ENCODE measurements at regions not wholly inside any gene's neighbourhood (a gene's known extent, or its start where the extent isn't known, plus 50 kb on each side); places are given as distances from the start of the nearest gene placed in this dataset.
A peak's percentile ranks its signal among the peaks of the same experiment; 100 is the strongest.

DNA sequence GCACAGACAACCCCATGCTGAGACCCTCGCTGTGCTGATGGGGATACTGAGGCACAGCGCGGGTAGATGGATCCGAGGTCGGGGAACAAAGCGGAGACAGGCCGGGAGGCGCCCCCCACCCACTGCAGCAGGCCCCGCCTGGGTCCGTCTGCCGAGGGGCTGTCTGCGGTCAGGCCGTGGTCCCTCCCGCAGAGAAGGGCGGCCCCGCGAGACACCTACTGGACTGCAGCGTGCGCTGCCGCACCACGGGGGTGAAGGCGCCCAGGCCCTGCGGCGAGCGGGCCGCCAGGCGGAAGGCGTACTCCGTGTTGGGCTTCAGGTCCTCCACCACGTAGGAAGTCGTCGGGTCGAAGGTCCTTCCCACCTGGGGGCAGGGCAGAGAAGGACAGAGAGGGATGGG lies 101.9 kb downstream of the PTPRS start:
- H3K9me3 Mint-ChIP-seq = no peaks in the 10 kb centered on the region
- DNase-seq (ENCODE audit: low spot score) = no peak
- H3K36me3 Mint-ChIP-seq (ENCODE audit: low read depth) = no peaks in the 10 kb centered on the region
- H3K4me3 Mint-ChIP-seq (ENCODE audit: low read depth) = no peak overlapping the region
- H3K27ac Mint-ChIP-seq = no peak overlapping the region
- H3K27me3 Mint-ChIP-seq (ENCODE audit: low read depth) = no peaks in the 10 kb centered on the region
- intact Hi-C loops (cut with micrococcal nuclease) = no loop called here
- no peaks in the 10 kb centered on the region for H3K4me1 Mint-ChIP-seq (ENCODE audit: low read depth)

DNA sequence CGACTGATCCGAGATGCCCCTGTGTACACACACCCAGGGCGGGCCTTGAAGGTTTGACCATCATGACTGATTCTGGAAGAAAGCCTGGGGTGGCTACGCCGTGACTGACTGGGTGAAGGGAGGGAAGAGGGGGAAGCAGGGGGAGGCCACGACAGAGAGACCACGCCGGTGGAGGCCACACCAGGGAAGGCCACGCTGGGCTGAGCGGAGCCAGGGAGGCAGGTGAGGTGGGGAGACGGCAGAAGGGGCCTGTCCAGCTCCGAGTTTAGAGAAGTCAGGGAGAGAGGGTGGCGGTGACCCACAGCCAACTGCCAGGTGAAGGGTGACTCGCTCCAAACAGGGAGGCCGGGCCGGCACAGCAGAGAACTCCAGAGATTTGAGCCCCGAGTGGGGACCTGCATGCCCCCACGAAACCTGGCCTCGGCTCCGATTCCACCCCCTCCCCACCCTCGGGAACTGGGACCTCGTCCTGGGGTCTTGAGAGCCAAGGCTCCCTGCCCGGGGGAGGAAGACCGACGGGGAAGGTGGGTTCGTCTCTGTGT lies 102.6 kb downstream of the PTPRS start:
- H3K27me3 Mint-ChIP-seq (ENCODE audit: low read depth) = no peaks in the 10 kb centered on the region
- DNase-seq (ENCODE audit: low spot score) = no peak
- H3K4me3 Mint-ChIP-seq (ENCODE audit: low read depth) = no peak overlapping the region
- no peaks in the 10 kb centered on the region for H3K4me1 Mint-ChIP-seq (ENCODE audit: low read depth)
- no peaks in the 10 kb centered on the region for H3K9me3 Mint-ChIP-seq
- intact Hi-C loops (cut with micrococcal nuclease) = no loop called here
- no peaks in the 10 kb centered on the region for H3K36me3 Mint-ChIP-seq (ENCODE audit: low read depth)
- no peak overlapping the region for H3K27ac Mint-ChIP-seq

DNA sequence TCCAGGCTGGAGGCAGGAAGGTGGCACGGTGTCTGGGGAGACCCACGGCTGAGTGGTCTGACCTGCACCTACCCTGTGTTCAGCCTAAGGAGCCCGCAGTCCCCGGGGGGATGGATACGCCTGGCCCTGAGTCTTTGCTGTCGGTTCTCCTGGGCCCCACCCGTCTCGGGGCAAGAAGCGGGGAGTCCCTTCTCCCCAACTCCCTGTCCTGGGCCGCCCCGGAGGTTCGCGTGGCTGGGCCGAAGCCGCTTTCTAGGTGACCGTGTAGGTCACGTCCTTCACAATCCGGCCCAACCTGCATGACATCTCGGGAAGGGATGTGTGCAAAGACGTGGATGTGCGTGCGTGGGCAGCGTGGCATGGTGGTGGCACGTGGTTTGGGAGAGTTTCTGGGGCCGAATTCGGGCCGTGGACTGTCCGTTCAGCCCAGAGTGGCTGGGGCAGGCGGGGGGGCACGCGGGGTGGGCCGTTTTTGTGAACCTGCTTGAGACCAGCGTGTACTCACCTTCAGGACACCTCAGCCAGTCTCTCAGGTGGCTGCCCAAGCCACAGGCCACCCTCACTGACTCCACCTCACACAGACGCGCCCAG lies 103.3 kb downstream of the PTPRS start:
- no peak for DNase-seq (ENCODE audit: low spot score)
- Mint-ChIP-seq H3K4me1 (ENCODE audit: low read depth) (no peaks in the 10 kb centered on the region), H3K36me3 (ENCODE audit: low read depth) (no peaks in the 10 kb centered on the region), H3K27me3 (ENCODE audit: low read depth) (no peaks in the 10 kb centered on the region), H3K27ac (no peak overlapping the region), H3K4me3 (ENCODE audit: low read depth) (no peak overlapping the region), H3K9me3 (no peaks in the 10 kb centered on the region)
- intact Hi-C loops (cut with micrococcal nuclease) = no loop called here

DNA sequence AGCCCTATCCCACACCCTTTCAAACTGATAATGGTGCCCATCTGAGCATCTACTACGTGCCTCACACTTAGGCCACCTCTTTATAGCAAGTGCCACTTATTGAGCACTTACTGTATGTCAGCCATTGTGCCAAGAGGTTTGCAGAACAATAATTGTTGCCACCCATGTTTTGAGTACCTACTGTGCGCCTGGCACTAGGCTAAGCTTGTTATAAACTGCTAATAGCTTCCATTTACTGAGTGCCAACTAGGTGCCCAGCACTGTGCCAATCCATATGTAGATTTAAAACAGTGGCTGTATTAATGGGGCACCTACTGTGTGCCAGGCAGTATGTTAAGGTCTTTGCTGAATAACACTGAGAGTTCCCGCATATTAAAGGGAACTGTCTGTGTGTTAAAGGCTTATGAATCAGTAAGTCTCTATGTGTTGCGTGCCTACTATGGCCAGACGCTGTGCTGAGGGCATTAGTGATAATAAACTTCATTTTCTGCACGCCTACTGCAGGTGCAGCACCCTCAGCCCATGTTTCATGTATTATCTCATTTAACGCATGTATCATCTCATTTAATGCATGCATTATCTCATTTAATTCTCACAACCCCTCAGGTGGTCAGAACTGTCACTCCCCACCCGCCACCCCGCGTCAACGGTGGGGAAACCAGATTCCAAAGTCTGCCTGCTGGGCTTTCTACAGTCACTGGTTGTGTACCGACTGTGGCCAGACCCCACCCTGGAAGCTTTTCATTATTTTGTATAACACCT lies 105.0 kb downstream of the PTPRS start:
- Mint-ChIP-seq H3K27me3 (ENCODE audit: low read depth) (peaks cover 1% of the 10 kb centered on the region), H3K27ac (no peak overlapping the region), H3K9me3 (no peaks in the 10 kb centered on the region), H3K4me3 (ENCODE audit: low read depth) (no peak overlapping the region), H3K36me3 (ENCODE audit: low read depth) (no peaks in the 10 kb centered on the region), H3K4me1 (ENCODE audit: low read depth) (no peaks in the 10 kb centered on the region)
- intact Hi-C loops (cut with micrococcal nuclease) = no loop called here
- no peak for DNase-seq (ENCODE audit: low spot score)

DNA sequence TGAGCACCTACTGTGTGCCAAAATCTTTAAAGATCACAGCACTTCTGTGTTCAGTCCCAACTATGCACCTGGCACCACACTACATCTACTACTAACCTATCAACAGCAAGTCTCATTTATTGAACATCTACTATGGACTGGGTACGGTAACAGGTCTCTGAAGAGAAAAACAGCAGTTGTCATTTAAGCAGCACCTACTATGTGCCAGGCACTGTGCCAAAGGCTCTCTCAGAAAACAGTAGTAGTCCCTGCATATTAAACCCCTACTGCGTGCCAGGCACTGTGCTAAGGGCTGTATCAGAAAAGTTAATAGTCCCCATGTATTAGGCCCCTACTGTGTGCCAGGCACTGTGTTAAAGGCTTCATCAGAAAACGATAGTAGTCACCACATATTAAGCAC lies 106.2 kb downstream of the PTPRS start:
- H3K4me1 Mint-ChIP-seq (ENCODE audit: low read depth) = no peaks in the 10 kb centered on the region
- no peaks in the 10 kb centered on the region for H3K36me3 Mint-ChIP-seq (ENCODE audit: low read depth)
- DNase-seq (ENCODE audit: low spot score) = no peak
- intact Hi-C loops (cut with micrococcal nuclease) = no loop called here
- no peaks in the 10 kb centered on the region for H3K9me3 Mint-ChIP-seq
- H3K27ac Mint-ChIP-seq = no peak overlapping the region
- no peak overlapping the region for H3K4me3 Mint-ChIP-seq (ENCODE audit: low read depth)
- peaks cover 5% of the 10 kb centered on the region for H3K27me3 Mint-ChIP-seq (ENCODE audit: low read depth)

DNA sequence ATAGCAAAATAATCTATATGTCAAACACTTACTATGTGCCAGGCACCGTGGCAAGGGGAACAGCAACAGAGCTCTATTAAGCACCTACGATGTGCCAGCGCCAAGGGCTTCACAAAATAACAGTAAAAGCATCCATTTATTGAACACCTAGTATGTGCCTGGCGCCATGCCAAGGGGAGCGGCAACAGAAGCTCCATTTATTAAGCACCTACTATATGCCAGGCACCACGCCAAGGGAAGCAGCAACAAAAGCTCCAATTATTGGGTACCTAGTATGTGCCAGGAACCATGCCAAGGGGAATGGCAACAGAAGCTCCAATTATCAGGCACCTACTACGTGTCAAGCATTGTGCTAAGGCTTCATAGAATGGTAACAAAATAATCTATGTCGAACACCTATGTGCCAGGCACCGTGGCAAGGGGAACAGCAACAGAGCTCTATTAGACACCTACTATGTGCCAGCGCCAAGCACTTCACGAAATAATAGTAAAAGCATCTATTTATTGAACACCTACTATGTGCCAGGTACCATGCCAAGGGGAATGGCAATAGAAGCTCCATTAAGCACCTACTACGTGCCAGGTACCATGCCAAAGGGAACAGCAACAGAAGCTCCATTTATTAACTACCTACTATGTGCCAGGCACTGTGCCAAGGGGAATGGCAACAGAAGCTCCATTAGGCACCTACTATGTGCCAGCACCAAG lies 107.7 kb downstream of the PTPRS start:
- DNase-seq (ENCODE audit: low spot score) = no peak
- intact Hi-C loops (cut with micrococcal nuclease) = no loop called here
- no peak overlapping the region for H3K4me3 Mint-ChIP-seq (ENCODE audit: low read depth)
- no peak overlapping the region for H3K27ac Mint-ChIP-seq
- no peaks in the 10 kb centered on the region for H3K9me3 Mint-ChIP-seq
- peaks cover 14% of the 10 kb centered on the region for H3K27me3 Mint-ChIP-seq (ENCODE audit: low read depth)
- H3K4me1 Mint-ChIP-seq (ENCODE audit: low read depth) = peaks cover 3% of the 10 kb centered on the region
- no peaks in the 10 kb centered on the region for H3K36me3 Mint-ChIP-seq (ENCODE audit: low read depth)

DNA sequence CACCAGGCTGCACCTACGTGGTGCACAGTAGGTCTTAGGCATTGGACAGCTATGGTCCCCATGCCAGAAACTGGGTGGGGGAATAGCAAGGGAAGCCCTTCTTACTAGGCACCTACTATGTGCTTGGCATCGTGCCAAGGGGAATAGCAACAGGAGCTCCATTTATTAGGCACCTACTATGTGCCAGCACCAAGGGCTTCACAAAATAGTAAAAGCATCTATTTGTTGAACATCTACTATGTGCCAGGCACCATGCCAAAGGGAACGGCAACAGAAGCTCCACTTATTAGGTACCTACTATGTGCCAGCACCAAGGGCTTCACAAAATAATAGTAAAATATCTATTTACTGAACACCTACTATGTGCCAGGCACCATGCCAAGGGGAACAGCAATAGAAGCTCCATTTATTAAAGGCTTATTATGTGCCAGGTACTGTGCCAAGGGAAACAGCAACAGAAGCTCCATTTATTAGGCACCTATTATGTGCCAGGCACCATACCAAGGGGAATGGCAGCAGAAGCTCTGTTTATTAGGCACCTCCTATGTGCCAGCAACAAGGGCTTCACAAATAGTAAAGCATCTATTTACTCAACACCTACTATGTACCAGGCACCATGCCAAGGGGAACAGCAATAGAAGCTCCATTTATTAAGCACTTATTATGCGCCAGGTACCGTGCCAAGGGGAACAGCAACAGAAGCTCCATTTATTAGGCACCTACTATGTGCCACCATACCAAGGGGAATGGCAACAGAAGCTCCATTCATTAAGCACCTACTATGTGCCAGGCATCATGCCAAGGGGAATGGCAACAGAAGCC lies 108.5 kb downstream of the PTPRS start:
- intact Hi-C loops (cut with micrococcal nuclease) = no loop called here

DNA sequence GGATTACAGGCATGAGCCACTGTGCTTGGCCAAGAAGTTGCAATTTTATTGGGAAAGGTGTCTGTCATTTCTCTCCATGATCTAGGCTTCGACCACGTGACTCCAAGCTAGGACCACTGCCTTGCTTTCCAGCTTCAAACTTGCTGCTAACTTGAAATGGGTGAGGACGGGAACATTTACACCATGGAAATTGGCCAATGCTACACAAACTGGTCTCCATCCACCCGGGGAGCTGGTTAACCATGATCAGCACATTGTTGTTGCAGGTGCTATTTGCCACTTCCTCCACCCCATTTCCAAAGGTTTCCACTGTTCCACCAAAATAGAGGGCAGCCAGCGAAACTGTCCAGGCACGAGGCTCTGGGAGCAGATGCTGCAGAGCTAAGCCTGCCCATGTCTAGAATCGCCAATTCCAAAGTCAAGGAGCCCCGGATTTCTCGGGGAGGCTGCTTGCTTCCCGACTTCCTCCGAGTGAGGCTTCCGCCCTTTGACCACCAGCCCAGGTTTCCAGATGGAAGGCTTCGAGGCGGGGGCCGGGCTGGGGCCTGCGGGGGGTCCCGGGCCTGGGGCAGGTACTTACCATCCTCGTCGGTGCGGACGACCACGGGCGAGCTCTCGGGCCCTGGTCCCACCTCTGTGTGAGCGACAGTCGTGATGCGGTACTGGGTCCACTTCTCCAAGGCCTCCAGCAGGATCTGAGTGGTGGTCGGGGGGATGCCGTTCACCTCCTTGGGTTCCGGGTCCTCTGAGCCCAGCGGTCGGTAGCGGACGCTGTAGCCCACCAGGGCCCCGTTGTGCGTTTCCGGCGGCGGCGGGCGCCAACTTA lies 109.7 kb downstream of the PTPRS start:
- H3K4me3 Mint-ChIP-seq (ENCODE audit: low read depth) = no peak overlapping the region
- H3K36me3 Mint-ChIP-seq (ENCODE audit: low read depth) = no peaks in the 10 kb centered on the region
- no peaks in the 10 kb centered on the region for H3K9me3 Mint-ChIP-seq
- H3K27me3 Mint-ChIP-seq (ENCODE audit: low read depth) = peaks cover 14% of the 10 kb centered on the region
- DNase-seq (ENCODE audit: low spot score) = no peak
- H3K27ac Mint-ChIP-seq = no peak overlapping the region
- intact Hi-C loops (cut with micrococcal nuclease) = no loop called here
- peaks cover 3% of the 10 kb centered on the region for H3K4me1 Mint-ChIP-seq (ENCODE audit: low read depth)

More for the DNA sequence above, 108.5 kb downstream of the PTPRS start:
- Mint-ChIP-seq H3K9me3 (no peaks in the 10 kb centered on the region), H3K36me3 (ENCODE audit: low read depth) (no peaks in the 10 kb centered on the region), H3K27me3 (ENCODE audit: low read depth) (peaks cover 14% of the 10 kb centered on the region), H3K4me3 (ENCODE audit: low read depth) (no peak overlapping the region), H3K4me1 (ENCODE audit: low read depth) (peaks cover 3% of the 10 kb centered on the region), H3K27ac (no peak overlapping the region)
- DNase-seq (ENCODE audit: low spot score) = no peak

DNA sequence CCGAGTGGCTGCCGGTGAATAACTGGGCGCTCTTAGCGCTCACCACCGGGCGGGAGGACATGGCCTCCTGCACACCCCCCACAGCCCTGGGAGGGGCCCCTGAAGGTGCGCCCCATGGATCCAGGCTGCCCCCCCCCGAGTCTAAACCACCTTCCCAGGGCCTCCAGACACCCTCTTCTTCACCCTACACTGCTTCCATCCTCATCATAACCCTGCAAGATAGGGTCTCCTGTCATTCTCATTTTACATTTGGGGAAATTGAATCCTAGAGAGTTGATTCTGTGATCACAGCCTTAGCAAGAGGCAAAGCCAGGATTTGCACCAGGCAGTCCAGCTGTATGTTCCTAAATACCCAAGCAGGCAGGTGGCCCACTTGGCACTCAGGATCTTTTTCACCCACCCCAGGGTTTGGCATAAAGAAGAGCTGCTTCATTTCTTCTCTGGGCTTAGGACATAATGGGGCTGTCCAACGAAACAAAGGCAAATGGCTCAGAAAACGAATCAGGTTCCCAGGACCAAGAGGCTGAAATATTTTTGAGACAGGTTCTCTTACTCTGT lies 110.8 kb downstream of the PTPRS start:
- H3K27me3 Mint-ChIP-seq (ENCODE audit: low read depth) = peaks cover 14% of the 10 kb centered on the region
- intact Hi-C loops (cut with micrococcal nuclease) = no loop called here

DNA sequence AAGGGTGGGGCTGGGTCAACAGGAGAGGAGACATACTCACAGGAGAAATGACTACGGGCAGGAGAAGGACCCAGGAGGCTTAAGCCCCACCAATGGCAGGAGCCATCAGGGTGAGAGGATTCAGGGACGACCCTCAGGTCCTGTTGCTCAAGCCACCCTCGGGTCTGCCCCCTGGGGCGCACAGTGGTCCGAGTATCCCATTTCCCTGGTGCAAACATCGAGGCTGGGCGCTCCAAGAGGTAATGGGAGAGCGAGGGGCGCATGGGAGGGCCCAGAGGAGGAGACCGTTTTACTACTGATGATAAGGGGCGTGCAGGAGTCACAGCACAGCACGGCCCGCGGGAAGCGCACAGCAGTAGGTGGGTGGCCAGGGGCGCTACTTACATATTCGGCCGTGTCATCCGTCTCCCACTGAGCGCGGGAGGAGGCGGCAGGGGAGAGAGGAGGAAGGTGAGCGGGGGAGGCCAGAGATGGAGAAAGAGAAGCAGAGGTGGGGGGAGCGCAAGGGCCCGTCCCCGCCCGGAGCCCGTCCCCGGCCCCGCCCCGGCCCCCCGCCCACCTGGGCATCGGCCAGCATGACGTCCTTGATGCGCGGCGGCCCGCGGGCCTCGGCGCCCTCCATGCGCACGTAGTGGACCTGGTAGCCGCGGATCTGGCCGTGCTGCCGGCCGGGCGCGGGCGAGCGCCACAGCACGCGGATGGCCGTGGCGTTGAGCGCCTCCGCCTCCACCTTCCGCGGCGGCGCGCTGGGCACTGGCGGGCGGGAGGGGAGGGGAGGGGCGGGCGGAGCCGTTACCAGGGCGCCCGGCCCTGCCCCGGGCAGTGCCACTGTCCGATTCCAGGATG lies 111.5 kb downstream of the PTPRS start:
- DNase-seq (ENCODE audit: low spot score) = no peak
- intact Hi-C loops (cut with micrococcal nuclease) = no loop called here
- no peaks in the 10 kb centered on the region for H3K36me3 Mint-ChIP-seq (ENCODE audit: low read depth)

More for the DNA sequence above, 110.8 kb downstream of the PTPRS start:
- no peak for DNase-seq (ENCODE audit: low spot score)
- no peaks in the 10 kb centered on the region for H3K36me3 Mint-ChIP-seq (ENCODE audit: low read depth)
- H3K4me1 Mint-ChIP-seq (ENCODE audit: low read depth) = peaks cover 3% of the 10 kb centered on the region
- H3K27ac Mint-ChIP-seq = no peak overlapping the region
- H3K9me3 Mint-ChIP-seq = no peaks in the 10 kb centered on the region
- H3K4me3 Mint-ChIP-seq (ENCODE audit: low read depth) = no peak overlapping the region

DNA sequence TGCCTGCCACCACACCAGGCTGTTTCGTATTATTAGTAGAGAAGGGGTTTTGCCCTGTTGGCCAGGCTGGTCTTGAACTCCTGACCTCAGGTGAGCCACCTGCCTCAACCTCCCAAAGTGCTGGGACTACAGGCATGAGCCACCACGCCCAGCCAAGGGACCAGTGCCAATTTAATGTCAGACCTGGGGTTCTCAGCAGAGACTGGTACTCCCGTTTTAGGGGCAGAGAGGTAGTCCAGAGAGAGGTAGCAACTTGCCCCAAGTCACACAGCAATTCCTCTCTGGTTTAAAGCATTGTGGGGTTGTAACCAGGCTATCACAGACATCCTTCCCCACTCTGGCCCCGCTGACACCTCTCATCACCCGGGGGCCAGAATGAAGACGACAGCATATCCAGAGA lies 112.1 kb downstream of the PTPRS start:
- intact Hi-C loops (cut with micrococcal nuclease) = no loop called here
- no peak for DNase-seq (ENCODE audit: low spot score)
- Mint-ChIP-seq H3K9me3 (no peaks in the 10 kb centered on the region), H3K36me3 (ENCODE audit: low read depth) (no peaks in the 10 kb centered on the region), H3K27me3 (ENCODE audit: low read depth) (peaks cover 14% of the 10 kb centered on the region), H3K27ac (no peak overlapping the region), H3K4me3 (ENCODE audit: low read depth) (no peak overlapping the region), H3K4me1 (ENCODE audit: low read depth) (peaks cover 3% of the 10 kb centered on the region)

More for the DNA sequence above, 111.5 kb downstream of the PTPRS start:
- Mint-ChIP-seq H3K4me1 (ENCODE audit: low read depth) (peaks cover 3% of the 10 kb centered on the region), H3K9me3 (no peaks in the 10 kb centered on the region), H3K27ac (no peak overlapping the region), H3K4me3 (ENCODE audit: low read depth) (peak overlapping the region; percentile 30), H3K27me3 (ENCODE audit: low read depth) (peaks cover 14% of the 10 kb centered on the region)
